ENCODE measurements at regions not wholly inside any gene's neighbourhood (a gene's known extent, or its start where the extent isn't known, plus 50 kb on each side); places are given as distances from the start of the nearest gene placed in this dataset.

DNA sequence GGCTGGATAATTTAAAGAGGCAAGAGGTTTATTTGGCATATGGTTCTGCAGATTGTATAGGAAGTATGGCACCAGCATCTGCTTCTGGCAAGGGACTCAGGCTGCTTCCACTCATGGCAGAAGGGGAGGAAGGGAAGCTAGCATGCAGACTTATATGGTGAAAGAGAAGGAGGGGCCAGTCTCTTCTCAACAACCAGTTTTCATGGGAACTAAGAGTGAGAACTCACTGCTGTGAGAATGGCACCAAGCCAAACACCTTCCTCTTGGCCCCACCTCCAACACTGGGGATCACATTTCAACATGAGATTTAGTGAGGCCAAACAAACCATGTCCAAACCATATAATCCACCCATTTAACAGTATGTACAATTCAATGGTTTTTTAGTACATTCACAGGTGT is 113.3 kb upstream of the SHB start:
- Histone ChIP-seq H3K36me3 (ENCODE audit: control insufficient read depth, insufficient read depth, low read length) (no peaks in the 10 kb centered on the region), H3K27me3 (replicated peaks; ENCODE audit: control insufficient read depth, insufficient read depth, low read length, poor library complexity, severe bottlenecking) (no peaks in the 10 kb centered on the region), H3K4me1 (ENCODE audit: control insufficient read depth, insufficient read depth, low read length, poor library complexity, severe bottlenecking) (no peaks in the 10 kb centered on the region), H3K9me3 (ENCODE audit: control insufficient read depth, low read length) (no peaks in the 10 kb centered on the region), H3K4me3 (ENCODE audit: insufficient read depth, low read depth, low read length, poor library complexity, severe bottlenecking) (no peak overlapping the region), H3K27ac (ENCODE audit: insufficient read depth, low read length, poor library complexity, severe bottlenecking) (no peak overlapping the region)
- no peak for DNase-seq

DNA sequence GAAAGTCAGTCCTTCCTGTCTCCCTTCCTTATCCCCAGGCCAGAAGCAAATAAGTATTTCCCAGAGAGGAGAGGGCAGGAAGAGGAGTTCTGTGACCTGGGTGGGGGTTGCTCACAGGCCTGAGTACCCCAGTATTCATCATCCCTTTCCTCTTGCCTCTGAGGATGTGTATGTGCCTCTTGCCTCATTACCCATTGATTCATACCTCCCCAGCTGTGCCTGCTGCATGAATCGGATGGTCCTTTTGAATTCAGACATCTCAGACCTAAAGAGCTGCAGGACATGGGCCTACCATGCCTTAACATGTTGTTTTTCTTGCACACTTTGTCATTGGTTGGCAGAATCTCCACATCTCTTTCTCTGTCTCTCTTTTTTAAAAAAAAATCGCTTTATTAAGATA is 112.8 kb upstream of the SHB start:
- no peaks in the 10 kb centered on the region for H3K36me3 ChIP-seq (ENCODE audit: control insufficient read depth, insufficient read depth, low read length)
- no peak for DNase-seq
- no peaks in the 10 kb centered on the region for H3K9me3 ChIP-seq (ENCODE audit: control insufficient read depth, low read length)
- no peaks in the 10 kb centered on the region for H3K27me3 ChIP-seq (replicated peaks; ENCODE audit: control insufficient read depth, insufficient read depth, low read length, poor library complexity, severe bottlenecking)
- H3K27ac ChIP-seq (ENCODE audit: insufficient read depth, low read length, poor library complexity, severe bottlenecking), result no peak overlapping the region
- no peak overlapping the region for H3K4me3 ChIP-seq (ENCODE audit: insufficient read depth, low read depth, low read length, poor library complexity, severe bottlenecking)
- H3K4me1 ChIP-seq (ENCODE audit: control insufficient read depth, insufficient read depth, low read length, poor library complexity, severe bottlenecking), result no peaks in the 10 kb centered on the region

DNA sequence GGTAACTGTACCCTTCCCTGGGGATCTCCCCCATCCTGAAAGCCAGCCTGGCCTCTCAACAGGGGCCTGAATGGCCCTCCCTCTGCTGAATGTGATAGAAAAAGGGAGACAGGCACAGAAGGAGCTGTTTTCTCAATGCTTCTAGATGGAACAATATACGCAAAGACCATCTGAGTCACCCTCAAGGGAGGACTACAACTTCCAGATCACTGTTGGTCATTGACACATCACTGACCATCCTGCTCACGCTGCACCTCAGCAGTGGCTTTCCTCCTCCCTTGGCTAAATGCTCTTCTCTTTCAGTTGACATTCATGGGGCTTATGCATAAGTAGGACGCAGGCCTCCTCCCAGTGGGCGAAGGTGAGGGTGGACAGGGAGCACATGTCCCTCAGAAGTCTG is 112.2 kb upstream of the SHB start:
- no peak overlapping the region for H3K4me3 ChIP-seq (ENCODE audit: insufficient read depth, low read depth, low read length, poor library complexity, severe bottlenecking)
- H3K4me1 ChIP-seq (ENCODE audit: control insufficient read depth, insufficient read depth, low read length, poor library complexity, severe bottlenecking), result no peaks in the 10 kb centered on the region
- H3K27ac ChIP-seq (ENCODE audit: insufficient read depth, low read length, poor library complexity, severe bottlenecking), result no peak overlapping the region
- no peak for DNase-seq
- H3K27me3 ChIP-seq (replicated peaks; ENCODE audit: control insufficient read depth, insufficient read depth, low read length, poor library complexity, severe bottlenecking), result no peaks in the 10 kb centered on the region
- H3K36me3 ChIP-seq (ENCODE audit: control insufficient read depth, insufficient read depth, low read length), result no peaks in the 10 kb centered on the region
- no peaks in the 10 kb centered on the region for H3K9me3 ChIP-seq (ENCODE audit: control insufficient read depth, low read length)

GRCh38 chr9:38180656-38181055 is 111.6 kb upstream of the SHB start:
- no peak for DNase-seq
- Histone ChIP-seq H3K27me3 (replicated peaks; ENCODE audit: control insufficient read depth, insufficient read depth, low read length, poor library complexity, severe bottlenecking) (no peaks in the 10 kb centered on the region), H3K27ac (ENCODE audit: insufficient read depth, low read length, poor library complexity, severe bottlenecking) (no peak overlapping the region), H3K4me1 (ENCODE audit: control insufficient read depth, insufficient read depth, low read length, poor library complexity, severe bottlenecking) (no peaks in the 10 kb centered on the region), H3K36me3 (ENCODE audit: control insufficient read depth, insufficient read depth, low read length) (no peaks in the 10 kb centered on the region), H3K9me3 (ENCODE audit: control insufficient read depth, low read length) (no peaks in the 10 kb centered on the region), H3K4me3 (ENCODE audit: insufficient read depth, low read depth, low read length, poor library complexity, severe bottlenecking) (no peak overlapping the region)

DNA sequence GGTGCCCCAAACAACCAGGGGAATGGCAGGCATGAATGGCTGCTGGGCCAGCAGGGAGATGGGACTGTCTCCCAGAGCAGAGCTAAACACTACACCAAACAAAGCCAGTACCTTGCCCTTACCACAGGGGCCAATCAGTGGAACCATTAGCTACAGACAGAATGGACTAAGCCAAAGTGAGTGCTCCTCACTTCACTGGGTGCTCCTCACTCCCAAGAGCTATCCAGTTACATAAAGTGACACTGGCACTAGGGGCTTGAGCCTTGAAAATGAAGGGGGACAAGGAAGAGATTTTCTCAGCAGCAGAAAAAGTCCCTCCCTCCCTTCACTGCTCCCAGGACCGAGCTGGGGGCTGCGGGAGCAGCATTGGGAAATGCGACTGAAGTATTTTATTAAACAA is 110.9 kb upstream of the SHB start:
- no peaks in the 10 kb centered on the region for H3K9me3 ChIP-seq (ENCODE audit: control insufficient read depth, low read length)
- H3K27ac ChIP-seq (ENCODE audit: insufficient read depth, low read length, poor library complexity, severe bottlenecking), result no peak overlapping the region
- H3K4me3 ChIP-seq (ENCODE audit: insufficient read depth, low read depth, low read length, poor library complexity, severe bottlenecking), result no peak overlapping the region

GRCh38 chr9:38178237-38178636 is 109.2 kb upstream of the SHB start:
- H3K27me3 ChIP-seq (replicated peaks; ENCODE audit: control insufficient read depth, insufficient read depth, low read length, poor library complexity, severe bottlenecking), result no peaks in the 10 kb centered on the region
- H3K36me3 ChIP-seq (ENCODE audit: control insufficient read depth, insufficient read depth, low read length), result no peaks in the 10 kb centered on the region

More for the DNA sequence above, 110.9 kb upstream of the SHB start:
- no peaks in the 10 kb centered on the region for H3K4me1 ChIP-seq (ENCODE audit: control insufficient read depth, insufficient read depth, low read length, poor library complexity, severe bottlenecking)
- H3K27me3 ChIP-seq (replicated peaks; ENCODE audit: control insufficient read depth, insufficient read depth, low read length, poor library complexity, severe bottlenecking), result no peaks in the 10 kb centered on the region
- no peak for DNase-seq
- H3K36me3 ChIP-seq (ENCODE audit: control insufficient read depth, insufficient read depth, low read length), result no peaks in the 10 kb centered on the region

DNA sequence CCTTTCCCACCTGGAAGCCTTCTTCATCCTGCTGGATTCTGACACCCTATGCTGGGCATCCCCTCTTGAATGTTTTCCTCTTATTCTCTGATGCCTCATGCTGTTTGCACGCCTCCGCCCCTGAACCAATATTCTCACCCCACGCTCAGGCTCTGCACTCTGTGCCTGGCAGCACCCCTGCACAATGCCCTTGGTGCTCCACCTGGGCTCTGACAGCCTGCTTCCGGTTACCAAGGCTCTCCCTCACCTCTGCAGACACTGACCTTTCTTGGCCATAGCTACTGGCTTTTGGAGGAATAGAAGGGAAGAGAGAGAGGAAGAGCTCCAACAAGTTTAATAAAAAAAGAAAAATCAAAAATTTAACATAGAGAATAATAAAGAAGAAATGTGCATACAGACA is 108.7 kb upstream of the SHB start:
- DNase-seq, result no peak
- no peaks in the 10 kb centered on the region for H3K27me3 ChIP-seq (replicated peaks; ENCODE audit: control insufficient read depth, insufficient read depth, low read length, poor library complexity, severe bottlenecking)
- H3K4me3 ChIP-seq (ENCODE audit: insufficient read depth, low read depth, low read length, poor library complexity, severe bottlenecking), result no peak overlapping the region
- H3K36me3 ChIP-seq (ENCODE audit: control insufficient read depth, insufficient read depth, low read length), result no peaks in the 10 kb centered on the region
- H3K9me3 ChIP-seq (ENCODE audit: control insufficient read depth, low read length), result no peaks in the 10 kb centered on the region
- H3K4me1 ChIP-seq (ENCODE audit: control insufficient read depth, insufficient read depth, low read length, poor library complexity, severe bottlenecking), result no peaks in the 10 kb centered on the region
- no peak overlapping the region for H3K27ac ChIP-seq (ENCODE audit: insufficient read depth, low read length, poor library complexity, severe bottlenecking)

More at GRCh38 chr9:38178237-38178636, 109.2 kb upstream of the SHB start:
- Histone ChIP-seq H3K27ac (ENCODE audit: insufficient read depth, low read length, poor library complexity, severe bottlenecking) (no peak overlapping the region), H3K4me1 (ENCODE audit: control insufficient read depth, insufficient read depth, low read length, poor library complexity, severe bottlenecking) (no peaks in the 10 kb centered on the region), H3K4me3 (ENCODE audit: insufficient read depth, low read depth, low read length, poor library complexity, severe bottlenecking) (no peak overlapping the region), H3K9me3 (ENCODE audit: control insufficient read depth, low read length) (no peaks in the 10 kb centered on the region)
- no peak for DNase-seq

- Histone ChIP-seq H3K27me3 (replicated peaks; ENCODE audit: control insufficient read depth, insufficient read depth, low read length, poor library complexity, severe bottlenecking) (no peaks in the 10 kb centered on the region), H3K4me1 (ENCODE audit: control insufficient read depth, insufficient read depth, low read length, poor library complexity, severe bottlenecking) (no peaks in the 10 kb centered on the region), H3K27ac (ENCODE audit: insufficient read depth, low read length, poor library complexity, severe bottlenecking) (no peak overlapping the region), H3K9me3 (ENCODE audit: control insufficient read depth, low read length) (no peaks in the 10 kb centered on the region), H3K4me3 (ENCODE audit: insufficient read depth, low read depth, low read length, poor library complexity, severe bottlenecking) (no peak overlapping the region), H3K36me3 (ENCODE audit: control insufficient read depth, insufficient read depth, low read length) (no peaks in the 10 kb centered on the region)
- DNase-seq, result no peak
Measured at GRCh38 chr9:38176251-38176650, 107.2 kb upstream of the SHB start.

DNA sequence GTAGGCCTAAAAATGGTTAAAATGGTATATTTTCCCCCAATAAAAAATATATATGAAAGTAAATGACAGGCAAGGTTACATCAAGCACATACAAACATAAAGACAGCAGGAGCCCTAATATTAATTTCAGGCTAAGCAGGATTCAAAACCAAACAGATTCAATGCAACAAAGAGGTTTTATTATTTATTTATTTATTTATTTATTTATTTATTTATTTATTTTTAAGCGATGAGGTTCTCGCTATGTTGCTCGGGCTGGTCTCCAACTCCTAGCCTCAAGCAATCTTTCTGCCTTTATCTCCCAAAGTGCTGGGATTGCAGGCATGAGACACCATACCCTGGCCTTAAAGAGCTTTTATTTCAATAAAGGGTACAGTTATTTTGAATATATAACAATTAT is 106.4 kb upstream of the SHB start:
- Histone ChIP-seq H3K9me3 (ENCODE audit: control insufficient read depth, low read length) (no peaks in the 10 kb centered on the region), H3K4me3 (ENCODE audit: insufficient read depth, low read depth, low read length, poor library complexity, severe bottlenecking) (no peak overlapping the region), H3K4me1 (ENCODE audit: control insufficient read depth, insufficient read depth, low read length, poor library complexity, severe bottlenecking) (no peaks in the 10 kb centered on the region), H3K27me3 (replicated peaks; ENCODE audit: control insufficient read depth, insufficient read depth, low read length, poor library complexity, severe bottlenecking) (no peaks in the 10 kb centered on the region), H3K36me3 (ENCODE audit: control insufficient read depth, insufficient read depth, low read length) (no peaks in the 10 kb centered on the region), H3K27ac (ENCODE audit: insufficient read depth, low read length, poor library complexity, severe bottlenecking) (no peak overlapping the region)
- no peak for DNase-seq

GRCh38 chr9:38172586-38172985 is 103.6 kb upstream of the SHB start:
- H3K4me1 ChIP-seq (ENCODE audit: control insufficient read depth, insufficient read depth, low read length, poor library complexity, severe bottlenecking), result no peaks in the 10 kb centered on the region
- no peak overlapping the region for H3K27ac ChIP-seq (ENCODE audit: insufficient read depth, low read length, poor library complexity, severe bottlenecking)
- no peak overlapping the region for H3K4me3 ChIP-seq (ENCODE audit: insufficient read depth, low read depth, low read length, poor library complexity, severe bottlenecking)
- H3K9me3 ChIP-seq (ENCODE audit: control insufficient read depth, low read length), result peaks cover 4% of the 10 kb centered on the region
- H3K27me3 ChIP-seq (replicated peaks; ENCODE audit: control insufficient read depth, insufficient read depth, low read length, poor library complexity, severe bottlenecking), result no peaks in the 10 kb centered on the region
- no peaks in the 10 kb centered on the region for H3K36me3 ChIP-seq (ENCODE audit: control insufficient read depth, insufficient read depth, low read length)
- no peak for DNase-seq

DNA sequence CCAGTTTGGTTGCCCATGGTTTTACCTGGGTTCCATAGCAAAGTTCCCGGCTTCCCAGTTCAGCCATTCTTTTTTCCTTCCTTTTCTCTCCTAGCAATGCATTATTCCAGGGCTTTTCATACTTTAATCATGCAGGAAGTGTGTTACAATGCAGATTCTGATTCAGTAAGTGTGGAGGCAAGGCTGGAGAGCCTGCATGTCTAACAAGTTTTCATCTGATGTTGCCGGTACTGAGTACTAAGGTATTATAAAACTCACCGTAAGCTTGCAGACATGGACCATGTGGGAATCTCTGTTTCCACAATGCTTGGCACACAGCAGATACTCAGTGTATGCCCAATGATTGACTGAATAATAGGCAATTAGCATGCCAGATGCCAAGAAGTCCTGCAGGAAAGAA is 102.9 kb upstream of the SHB start:
- no peaks in the 10 kb centered on the region for H3K4me1 ChIP-seq (ENCODE audit: control insufficient read depth, insufficient read depth, low read length, poor library complexity, severe bottlenecking)

More for the DNA sequence above, 102.9 kb upstream of the SHB start:
- Histone ChIP-seq H3K36me3 (ENCODE audit: control insufficient read depth, insufficient read depth, low read length) (no peaks in the 10 kb centered on the region), H3K9me3 (ENCODE audit: control insufficient read depth, low read length) (peaks cover 4% of the 10 kb centered on the region), H3K4me3 (ENCODE audit: insufficient read depth, low read depth, low read length, poor library complexity, severe bottlenecking) (no peak overlapping the region), H3K27ac (ENCODE audit: insufficient read depth, low read length, poor library complexity, severe bottlenecking) (no peak overlapping the region), H3K27me3 (replicated peaks; ENCODE audit: control insufficient read depth, insufficient read depth, low read length, poor library complexity, severe bottlenecking) (no peaks in the 10 kb centered on the region)
- no peak for DNase-seq
